ENCODE measurements at regions not wholly inside any gene's neighbourhood (a gene's known extent, or its start where the extent isn't known, plus 50 kb on each side); places are given as distances from the start of the nearest gene placed in this dataset.

- no peak overlapping the region for H3K4me3 ChIP-seq (ENCODE audit: low read length in 2 of 2)
- no peak overlapping the region for H3K9ac ChIP-seq (ENCODE audit: low read length in 2 of 2)
Measured at GRCh38 chr1:182279302-182279701, 112.3 kb downstream of the GLUL start.

GRCh38 chr1:182278144-182279054 is 113.2 kb downstream of the GLUL start:
- H3K27me3 ChIP-seq (ENCODE audit: control insufficient read depth in 1 of 2, insufficient read depth in 2 of 2, low read length in 2 of 2): no peaks in the 10 kb centered on the region
- no peaks in the 10 kb centered on the region for H3K9me3 ChIP-seq (ENCODE audit: control insufficient read depth in 2 of 2, low read length in 2 of 2)
- H3K4me1 ChIP-seq (ENCODE audit: control insufficient read depth, insufficient read depth, low read length): no peaks in the 10 kb centered on the region
- H3K9ac ChIP-seq (ENCODE audit: low read length in 2 of 2): no peak overlapping the region
- no peaks in the 10 kb centered on the region for H3K36me3 ChIP-seq (ENCODE audit: control insufficient read depth in 2 of 2, insufficient read depth in 2 of 2, low read length in 2 of 2)
- no peak overlapping the region for H3K4me3 ChIP-seq (ENCODE audit: low read length in 2 of 2)
- H3K27ac ChIP-seq (ENCODE audit: low read length): no peak overlapping the region

More at GRCh38 chr1:182279302-182279701, 112.3 kb downstream of the GLUL start:
- H3K4me1 ChIP-seq (ENCODE audit: control insufficient read depth, insufficient read depth, low read length): no peaks in the 10 kb centered on the region
- no peaks in the 10 kb centered on the region for H3K27me3 ChIP-seq (ENCODE audit: control insufficient read depth in 1 of 2, insufficient read depth in 2 of 2, low read length in 2 of 2)
- no peaks in the 10 kb centered on the region for H3K36me3 ChIP-seq (ENCODE audit: control insufficient read depth in 2 of 2, insufficient read depth in 2 of 2, low read length in 2 of 2)
- no peak overlapping the region for H3K27ac ChIP-seq (ENCODE audit: low read length)
- H3K9me3 ChIP-seq (ENCODE audit: control insufficient read depth in 2 of 2, low read length in 2 of 2): no peaks in the 10 kb centered on the region

GRCh38 chr1:182275271-182275670 is 116.3 kb downstream of the GLUL start:
- Histone ChIP-seq H3K9ac (ENCODE audit: low read length in 2 of 2) (no peak overlapping the region), H3K27me3 (ENCODE audit: control insufficient read depth in 1 of 2, insufficient read depth in 2 of 2, low read length in 2 of 2) (no peaks in the 10 kb centered on the region), H3K4me3 (ENCODE audit: low read length in 2 of 2) (no peak overlapping the region), H3K36me3 (ENCODE audit: control insufficient read depth in 2 of 2, insufficient read depth in 2 of 2, low read length in 2 of 2) (no peaks in the 10 kb centered on the region), H3K4me1 (ENCODE audit: control insufficient read depth, insufficient read depth, low read length) (no peaks in the 10 kb centered on the region), H3K27ac (ENCODE audit: low read length) (no peak overlapping the region), H3K9me3 (ENCODE audit: control insufficient read depth in 2 of 2, low read length in 2 of 2) (no peaks in the 10 kb centered on the region)

GRCh38 chr1:182274618-182275017 is 117.0 kb downstream of the GLUL start:
- H3K4me3 ChIP-seq (ENCODE audit: low read length in 2 of 2): no peak overlapping the region
- no peak overlapping the region for H3K9ac ChIP-seq (ENCODE audit: low read length in 2 of 2)
- no peaks in the 10 kb centered on the region for H3K4me1 ChIP-seq (ENCODE audit: control insufficient read depth, insufficient read depth, low read length)
- no peak overlapping the region for H3K27ac ChIP-seq (ENCODE audit: low read length)
- no peaks in the 10 kb centered on the region for H3K27me3 ChIP-seq (ENCODE audit: control insufficient read depth in 1 of 2, insufficient read depth in 2 of 2, low read length in 2 of 2)
- no peaks in the 10 kb centered on the region for H3K9me3 ChIP-seq (ENCODE audit: control insufficient read depth in 2 of 2, low read length in 2 of 2)
- no peaks in the 10 kb centered on the region for H3K36me3 ChIP-seq (ENCODE audit: control insufficient read depth in 2 of 2, insufficient read depth in 2 of 2, low read length in 2 of 2)

GRCh38 chr1:182270731-182271130 is 120.9 kb downstream of the GLUL start:
- H3K27me3 ChIP-seq (ENCODE audit: control insufficient read depth in 1 of 2, insufficient read depth in 2 of 2, low read length in 2 of 2): no peaks in the 10 kb centered on the region
- no peak overlapping the region for H3K27ac ChIP-seq (ENCODE audit: low read length)
- no peak overlapping the region for H3K9ac ChIP-seq (ENCODE audit: low read length in 2 of 2)
- H3K36me3 ChIP-seq (ENCODE audit: control insufficient read depth in 2 of 2, insufficient read depth in 2 of 2, low read length in 2 of 2): no peaks in the 10 kb centered on the region
- no peak overlapping the region for H3K4me3 ChIP-seq (ENCODE audit: low read length in 2 of 2)
- H3K9me3 ChIP-seq (ENCODE audit: control insufficient read depth in 2 of 2, low read length in 2 of 2): no peaks in the 10 kb centered on the region
- H3K4me1 ChIP-seq (ENCODE audit: control insufficient read depth, insufficient read depth, low read length): no peaks in the 10 kb centered on the region

- H3K4me1 ChIP-seq (ENCODE audit: control insufficient read depth, insufficient read depth, low read length): no peaks in the 10 kb centered on the region
- H3K27ac ChIP-seq (ENCODE audit: low read length): no peak overlapping the region
- H3K36me3 ChIP-seq (ENCODE audit: control insufficient read depth in 2 of 2, insufficient read depth in 2 of 2, low read length in 2 of 2): no peaks in the 10 kb centered on the region
- no peak overlapping the region for H3K9ac ChIP-seq (ENCODE audit: low read length in 2 of 2)
- no peaks in the 10 kb centered on the region for H3K27me3 ChIP-seq (ENCODE audit: control insufficient read depth in 1 of 2, insufficient read depth in 2 of 2, low read length in 2 of 2)
- H3K9me3 ChIP-seq (ENCODE audit: control insufficient read depth in 2 of 2, low read length in 2 of 2): no peaks in the 10 kb centered on the region
- no peak overlapping the region for H3K4me3 ChIP-seq (ENCODE audit: low read length in 2 of 2)
Measured at GRCh38 chr1:182269097-182269496, 122.5 kb downstream of the GLUL start.

- Histone ChIP-seq H3K9ac (ENCODE audit: low read length in 2 of 2) (no peak overlapping the region), H3K4me3 (ENCODE audit: low read length in 2 of 2) (no peak overlapping the region), H3K9me3 (ENCODE audit: control insufficient read depth in 2 of 2, low read length in 2 of 2) (no peaks in the 10 kb centered on the region), H3K4me1 (ENCODE audit: control insufficient read depth, insufficient read depth, low read length) (no peaks in the 10 kb centered on the region), H3K36me3 (ENCODE audit: control insufficient read depth in 2 of 2, insufficient read depth in 2 of 2, low read length in 2 of 2) (no peaks in the 10 kb centered on the region), H3K27me3 (ENCODE audit: control insufficient read depth in 1 of 2, insufficient read depth in 2 of 2, low read length in 2 of 2) (no peaks in the 10 kb centered on the region), H3K27ac (ENCODE audit: low read length) (no peak overlapping the region)
Measured at GRCh38 chr1:182268669-182269068, 122.9 kb downstream of the GLUL start.

GRCh38 chr1:182264185-182264584 is 127.4 kb downstream of the GLUL start:
- Histone ChIP-seq H3K4me1 (ENCODE audit: control insufficient read depth, insufficient read depth, low read length) (peaks cover 2% of the 10 kb centered on the region), H3K27me3 (ENCODE audit: control insufficient read depth in 1 of 2, insufficient read depth in 2 of 2, low read length in 2 of 2) (no peaks in the 10 kb centered on the region), H3K27ac (ENCODE audit: low read length) (no peak overlapping the region), H3K36me3 (ENCODE audit: control insufficient read depth in 2 of 2, insufficient read depth in 2 of 2, low read length in 2 of 2) (no peaks in the 10 kb centered on the region), H3K9ac (ENCODE audit: low read length in 2 of 2) (no peak overlapping the region), H3K9me3 (ENCODE audit: control insufficient read depth in 2 of 2, low read length in 2 of 2) (no peaks in the 10 kb centered on the region), H3K4me3 (ENCODE audit: low read length in 2 of 2) (no peak overlapping the region)

- H3K9me3 ChIP-seq (ENCODE audit: control insufficient read depth in 2 of 2, low read length in 2 of 2): no peaks in the 10 kb centered on the region
Measured at GRCh38 chr1:182263706-182264105, 127.9 kb downstream of the GLUL start.

GRCh38 chr1:182262425-182262824 is 129.2 kb downstream of the GLUL start:
- H3K4me1 ChIP-seq (ENCODE audit: control insufficient read depth, insufficient read depth, low read length): peaks cover 2% of the 10 kb centered on the region
- no peak overlapping the region for H3K27ac ChIP-seq (ENCODE audit: low read length)
- no peak overlapping the region for H3K4me3 ChIP-seq (ENCODE audit: low read length in 2 of 2)
- no peak overlapping the region for H3K9ac ChIP-seq (ENCODE audit: low read length in 2 of 2)
- H3K9me3 ChIP-seq (ENCODE audit: control insufficient read depth in 2 of 2, low read length in 2 of 2): no peaks in the 10 kb centered on the region
- no peaks in the 10 kb centered on the region for H3K27me3 ChIP-seq (ENCODE audit: control insufficient read depth in 1 of 2, insufficient read depth in 2 of 2, low read length in 2 of 2)
- H3K36me3 ChIP-seq (ENCODE audit: control insufficient read depth in 2 of 2, insufficient read depth in 2 of 2, low read length in 2 of 2): no peaks in the 10 kb centered on the region

More at GRCh38 chr1:182263706-182264105, 127.9 kb downstream of the GLUL start:
- H3K4me3 ChIP-seq (ENCODE audit: low read length in 2 of 2): no peak overlapping the region
- no peaks in the 10 kb centered on the region for H3K27me3 ChIP-seq (ENCODE audit: control insufficient read depth in 1 of 2, insufficient read depth in 2 of 2, low read length in 2 of 2)
- H3K9ac ChIP-seq (ENCODE audit: low read length in 2 of 2): no peak overlapping the region
- H3K36me3 ChIP-seq (ENCODE audit: control insufficient read depth in 2 of 2, insufficient read depth in 2 of 2, low read length in 2 of 2): no peaks in the 10 kb centered on the region
- H3K4me1 ChIP-seq (ENCODE audit: control insufficient read depth, insufficient read depth, low read length): peaks cover 2% of the 10 kb centered on the region
- H3K27ac ChIP-seq (ENCODE audit: low read length): no peak overlapping the region

GRCh38 chr1:182261655-182262054 is 129.9 kb downstream of the GLUL start:
- Histone ChIP-seq H3K4me3 (ENCODE audit: low read length in 2 of 2) (no peak overlapping the region), H3K9me3 (ENCODE audit: control insufficient read depth in 2 of 2, low read length in 2 of 2) (no peaks in the 10 kb centered on the region), H3K27ac (ENCODE audit: low read length) (no peak overlapping the region), H3K9ac (ENCODE audit: low read length in 2 of 2) (no peak overlapping the region), H3K4me1 (ENCODE audit: control insufficient read depth, insufficient read depth, low read length) (peaks cover 2% of the 10 kb centered on the region), H3K36me3 (ENCODE audit: control insufficient read depth in 2 of 2, insufficient read depth in 2 of 2, low read length in 2 of 2) (no peaks in the 10 kb centered on the region), H3K27me3 (ENCODE audit: control insufficient read depth in 1 of 2, insufficient read depth in 2 of 2, low read length in 2 of 2) (no peaks in the 10 kb centered on the region)

Data from stomach smooth muscle (tissue), 2 donors.